GM10266 (cell line): ENCODE measurements at regions not wholly inside any gene's neighbourhood (a gene's known extent, or its start where the extent isn't known, plus 50 kb on each side); places are given as distances from the start of the nearest gene placed in this dataset.

Experiments used
- DNase-seq: peaks from one replicate; pipeline ENCODE4 v3.0.0; 2012; ENCODE audit errors: extremely low spot score
- CTCF ChIP-seq: IDR thresholded peaks from 2 replicates; pipeline ENCODE4 v1.5.1; 2012; ENCODE audit warnings: mild to moderate bottlenecking, low read depth; ENCODE audit not compliant: control insufficient read depth, insufficient read depth; ENCODE audit errors: missing control alignments

GRCh38 chr2:228864131-228864530, 407.0 kb downstream of the PID1 start:
- DNase-seq: no peak
- TF ChIP-seq CTCF: no peak

GRCh38 chr2:228860601-228861285, 410.3 kb downstream of the PID1 start:
- no peak for TF ChIP-seq CTCF
- DNase-seq: no peak

GRCh38 chr2:228853151-228853550, 417.9 kb downstream of the PID1 start:
- no peak for DNase-seq

GRCh38 chr2:228848638-228849037, 422.4 kb downstream of the PID1 start:
- no peak for DNase-seq
- TF ChIP-seq CTCF: no peak

More at GRCh38 chr2:228853151-228853550, 417.9 kb downstream of the PID1 start:
- no peak for TF ChIP-seq CTCF

GRCh38 chr2:228847684-228848083, 423.4 kb downstream of the PID1 start:
- TF ChIP-seq CTCF: no peak

GRCh38 chr2:228846161-228846560, 424.9 kb downstream of the PID1 start:
- no peak for TF ChIP-seq CTCF
- DNase-seq: no peak

More at GRCh38 chr2:228847684-228848083, 423.4 kb downstream of the PID1 start:
- DNase-seq: no peak

GRCh38 chr2:228845162-228845925, 425.7 kb downstream of the PID1 start:
- TF ChIP-seq CTCF: no peak
- DNase-seq: no peak
